LNCaP clone FGC (cell line): ENCODE measurements at regions not wholly inside any gene's neighbourhood (a gene's known extent, or its start where the extent isn't known, plus 50 kb on each side); places are given as distances from the start of the nearest gene placed in this dataset.

Experiments
- DNase-seq: peaks from one replicate; pipeline ENCODE4 v3.0.0-alpha.2; 2011; ENCODE audit warnings: low read depth
- H3K4me3 ChIP-seq: 2 replicates; pipeline ENCODE4 v1.5.1; 2011; ENCODE audit warnings: mild to moderate bottlenecking, low read depth, low read length, control low read depth
- CTCF ChIP-seq: IDR thresholded peaks from 2 replicates; pipeline ENCODE4 v1.5.1; 2012; ENCODE audit warnings: mild to moderate bottlenecking; ENCODE audit not compliant: control insufficient read depth, insufficient read depth; ENCODE audit errors: extremely low read depth

- no peak for TF ChIP-seq CTCF
- H3K4me3 ChIP-seq, result no peak overlapping the region
- no peak for DNase-seq
Observed at GRCh38 chrX:7546551-7547080, 296.4 kb upstream of the VCX start.

GRCh38 chrX:7545564-7545963 is 297.4 kb upstream of the VCX start:
- DNase-seq, result no peak
- no peak for TF ChIP-seq CTCF
- H3K4me3 ChIP-seq, result no peak overlapping the region

- no peak for TF ChIP-seq CTCF
- no peak for DNase-seq
- H3K4me3 ChIP-seq, result no peak overlapping the region
Observed at GRCh38 chrX:7542587-7543380, 300.2 kb upstream of the VCX start.

- no peak overlapping the region for H3K4me3 ChIP-seq
- DNase-seq, result no peak
- no peak for TF ChIP-seq CTCF
Observed at GRCh38 chrX:7522860-7523259, 320.1 kb upstream of the VCX start.

GRCh38 chrX:7515681-7516413 is 327.1 kb upstream of the VCX start:
- no peak overlapping the region for H3K4me3 ChIP-seq
- no peak for TF ChIP-seq CTCF
- DNase-seq, result no peak

- TF ChIP-seq CTCF, result no peak
- no peak overlapping the region for H3K4me3 ChIP-seq
- DNase-seq, result no peak
Observed at GRCh38 chrX:7514871-7515599, 327.9 kb upstream of the VCX start.
